Stomach (tissue), 8 donors: ENCODE measurements at regions not wholly inside any gene's neighbourhood (a gene's known extent, or its start where the extent isn't known, plus 50 kb on each side); places are given as distances from the start of the nearest gene placed in this dataset.

Experiments
- DNase-seq, 2 donors: peaks; one replicate each; pipeline versions ENCODE4 v3.0.0 to v3.0.0-alpha.2; 2013 to 2019
- H3K27ac ChIP-seq, 5 donors: fragments of 200-600 bp in 4 of 5; sonication (generic) in 4 of 5; one replicate each; pipeline ENCODE4 v1.5.1; 2013 to 2019; ENCODE audit warnings: mild to moderate bottlenecking in 1 of 5, moderate library complexity in 1 of 5
- H3K27me3 ChIP-seq, 3 donors: fragments of 200-600 bp; sonication (generic); one replicate each; pipeline ENCODE4 v1.5.1; 2017 to 2019; ENCODE audit warnings: mixed run types in 1 of 3
- H3K36me3 ChIP-seq, 4 donors: fragments of 200-600 bp; sonication (generic); 1 replicate in 3 of 4; 2 replicates in 1 of 4; pipeline ENCODE4 v1.5.1; 2016 to 2019
- H3K4me1 ChIP-seq, 4 donors: fragments of 200-600 bp; sonication (generic); one replicate each; pipeline ENCODE4 v1.5.1; 2016 to 2019
- H3K4me3 ChIP-seq, 4 donors: fragments of 200-600 bp; sonication (generic) in 3 of 4; one replicate each; pipeline ENCODE4 v1.5.1; 2016 to 2019; ENCODE audit warnings: mild to moderate bottlenecking in 1 of 4
- H3K9me3 ChIP-seq, 4 donors: fragments of 200-600 bp; sonication (generic); one replicate each; pipeline ENCODE4 v1.5.1; 2016 to 2019
- EP300 ChIP-seq: sonication (generic); formaldehyde crosslinking; IDR thresholded peaks from one replicate; pipeline ENCODE4 v1.6.1; 2017; ENCODE audit warnings: antibody characterized with exemption
- POLR2A ChIP-seq, 4 donors: fragments of 450-650 bp; IDR thresholded peaks; one replicate each; pipeline ENCODE4 v1.6.1; 2016; ENCODE audit warnings: antibody characterized with exemption in 4 of 4, control low read depth in 2 of 4, mild to moderate bottlenecking in 1 of 4, moderate library complexity in 1 of 4
- POLR2AphosphoS5 ChIP-seq, 3 donors: sonication (generic); formaldehyde crosslinking; IDR thresholded peaks; one replicate each; pipeline ENCODE4 v1.6.1; 2016; ENCODE audit warnings: antibody characterized with exemption in 3 of 3
- WGBS, 5 donors: extraction: QIAGEN DNeasy Blood & Tissue Kit in 3 of 5; methylation state at CpG; one replicate each; pipeline versions ENCODE4 v1.1.5 to v1.1.7; 2013 to 2018; 5-methylcytosine and 5-hydroxymethylcytosine counted together
- intact Hi-C: fragments of 100-400 bp; cut with DNase I; formaldehyde crosslinking; loops from one replicate; pipeline ENCODE4 v1.15.1; 2023; ENCODE audit warnings: low total_unique reads
- TF ChIP-seq, protein P1 (sequence below), 7 experiments: fragments of 450-650 bp in 4 of 7; fragments of 200-600 bp in 3 of 7; sonication (generic) in 3 of 7; IDR thresholded peaks; one replicate each; pipeline ENCODE4 v1.5.1; 2016 to 2019; ENCODE audit warnings: antibody characterized with exemption in 7 of 7, control low read depth in 2 of 7, mild to moderate bottlenecking in 1 of 7
- donor health status: healthy with polysubstance abuse.
- donor health status: Bipolar disorder and iron deficiency.
- donor health status: healthy.

DNA sequence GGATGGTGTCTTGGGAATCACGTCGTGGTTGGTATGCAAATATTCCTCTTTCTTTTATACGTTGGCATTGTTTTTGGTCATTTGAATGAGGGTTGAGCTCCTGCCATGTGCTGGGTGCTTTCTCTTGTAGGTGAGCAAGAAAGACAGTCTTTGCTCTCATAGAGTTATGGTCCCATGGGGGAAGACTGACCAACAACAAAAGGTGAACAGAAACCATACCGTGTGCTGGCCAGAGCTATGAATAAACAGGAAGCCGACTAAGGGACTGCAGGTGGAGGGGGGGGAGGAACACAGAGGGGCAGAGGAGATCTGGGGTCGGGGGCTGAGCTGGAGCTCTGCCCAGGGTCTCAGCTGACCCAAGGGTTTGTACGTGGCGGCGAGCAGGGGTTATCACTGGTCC is 245.3 kb downstream of the CTTN start:
- WGBS, 5 donors = 48 to 60% (median 56%) methylated on average over 9 of the region's 9 CpGs

GRCh38 chr11:70644343-70645060 is 246.2 kb downstream of the CTTN start:
- intact Hi-C loops = no loop called here
- 64 to 74% (median 73%) methylated on average over 14 to 15 of the region's 15 CpGs for WGBS, 5 donors

More for the DNA sequence above, 245.3 kb downstream of the CTTN start:
- TF ChIP-seq POLR2AphosphoS5 (IDR thresholded peaks at IDR 0.05) = no peak
- no peak for TF ChIP-seq EP300
- TF ChIP-seq POLR2A (IDR thresholded peaks at IDR 0.05) = no peak
- no peak overlapping the region for H3K27ac ChIP-seq
- H3K4me3 ChIP-seq = no peak overlapping the region
- intact Hi-C loops = no loop called here
- H3K36me3 ChIP-seq = no peaks in the 10 kb centered on the region
- no peak for DNase-seq
- H3K27me3 ChIP-seq = peaks cover 0 to 30% (median 0%) of the 10 kb centered on the region in 3 donors
- no peaks in the 10 kb centered on the region for H3K9me3 ChIP-seq
- H3K4me1 ChIP-seq = no peaks in the 10 kb centered on the region

DNA sequence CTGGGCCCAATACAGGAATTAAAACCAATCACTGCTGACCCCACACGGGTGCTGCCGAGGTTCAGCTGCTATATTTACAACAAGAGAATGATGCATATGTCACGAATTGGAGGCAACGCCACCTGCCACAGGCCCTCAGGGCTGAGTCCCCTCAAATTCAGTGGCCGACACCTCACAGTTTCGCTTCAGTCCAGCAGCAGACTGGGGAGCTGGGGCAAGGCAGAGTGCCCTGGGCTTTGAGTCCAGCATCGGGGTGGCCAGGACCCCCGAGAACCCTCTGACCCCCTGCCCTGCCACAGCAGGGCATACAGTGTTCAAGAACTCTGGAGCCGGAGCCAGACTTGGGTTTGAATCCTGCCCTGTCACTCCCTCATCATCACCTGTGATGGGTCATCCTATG is 247.2 kb downstream of the CTTN start:
- no peak for TF ChIP-seq POLR2AphosphoS5 (IDR thresholded peaks at IDR 0.05)
- TF ChIP-seq POLR2A (IDR thresholded peaks at IDR 0.05) = no peak
- no peak for TF ChIP-seq EP300
- TF ChIP-seq, protein P1, sequence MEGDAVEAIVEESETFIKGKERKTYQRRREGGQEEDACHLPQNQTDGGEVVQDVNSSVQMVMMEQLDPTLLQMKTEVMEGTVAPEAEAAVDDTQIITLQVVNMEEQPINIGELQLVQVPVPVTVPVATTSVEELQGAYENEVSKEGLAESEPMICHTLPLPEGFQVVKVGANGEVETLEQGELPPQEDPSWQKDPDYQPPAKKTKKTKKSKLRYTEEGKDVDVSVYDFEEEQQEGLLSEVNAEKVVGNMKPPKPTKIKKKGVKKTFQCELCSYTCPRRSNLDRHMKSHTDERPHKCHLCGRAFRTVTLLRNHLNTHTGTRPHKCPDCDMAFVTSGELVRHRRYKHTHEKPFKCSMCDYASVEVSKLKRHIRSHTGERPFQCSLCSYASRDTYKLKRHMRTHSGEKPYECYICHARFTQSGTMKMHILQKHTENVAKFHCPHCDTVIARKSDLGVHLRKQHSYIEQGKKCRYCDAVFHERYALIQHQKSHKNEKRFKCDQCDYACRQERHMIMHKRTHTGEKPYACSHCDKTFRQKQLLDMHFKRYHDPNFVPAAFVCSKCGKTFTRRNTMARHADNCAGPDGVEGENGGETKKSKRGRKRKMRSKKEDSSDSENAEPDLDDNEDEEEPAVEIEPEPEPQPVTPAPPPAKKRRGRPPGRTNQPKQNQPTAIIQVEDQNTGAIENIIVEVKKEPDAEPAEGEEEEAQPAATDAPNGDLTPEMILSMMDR (IDR thresholded peaks at IDR 0.05) = no peak
- intact Hi-C loops = no loop called here
- Histone ChIP-seq H3K36me3 (no peaks in the 10 kb centered on the region), H3K27ac (no peak overlapping the region), H3K27me3 (peaks cover 0 to 30% (median 0%) of the 10 kb centered on the region in 3 donors), H3K4me1 (no peaks in the 10 kb centered on the region), H3K4me3 (no peak overlapping the region), H3K9me3 (no peaks in the 10 kb centered on the region)
- no peak for DNase-seq
- WGBS, 5 donors = 82 to 90% (median 85%) methylated on average over 9 of the region's 9 CpGs

More at GRCh38 chr11:70644343-70645060, 246.2 kb downstream of the CTTN start:
- Histone ChIP-seq H3K4me1 (no peaks in the 10 kb centered on the region), H3K9me3 (no peaks in the 10 kb centered on the region), H3K27ac (no peak overlapping the region), H3K4me3 (no peak overlapping the region), H3K36me3 (no peaks in the 10 kb centered on the region), H3K27me3 (peaks cover 0 to 30% (median 0%) of the 10 kb centered on the region in 3 donors)
- no peak for TF ChIP-seq POLR2AphosphoS5 (IDR thresholded peaks at IDR 0.05)
- no peak for TF ChIP-seq EP300
- TF ChIP-seq POLR2A (IDR thresholded peaks at IDR 0.05) = no peak
- TF ChIP-seq, protein P1 (IDR thresholded peaks at IDR 0.05) = no peak
- DNase-seq = no peak

GRCh38 chr11:70646272-70647049 is 248.1 kb downstream of the CTTN start:
- no peaks in the 10 kb centered on the region for H3K4me1 ChIP-seq
- no peak for DNase-seq
- 76 to 92% (median 88%) methylated on average over 6 of the region's 6 CpGs for WGBS, 5 donors
- peaks cover 0 to 26% (median 0%) of the 10 kb centered on the region in 3 donors for H3K27me3 ChIP-seq
- intact Hi-C loops = no loop called here
- H3K9me3 ChIP-seq = no peaks in the 10 kb centered on the region
- no peaks in the 10 kb centered on the region for H3K36me3 ChIP-seq
- no peak overlapping the region for H3K27ac ChIP-seq
- TF ChIP-seq EP300 (no peak), POLR2AphosphoS5 (IDR thresholded peaks at IDR 0.05) (no peak), POLR2A (IDR thresholded peaks at IDR 0.05) (no peak)
- TF ChIP-seq, protein P1 (IDR thresholded peaks at IDR 0.05) = no peak
- H3K4me3 ChIP-seq = no peak overlapping the region
